ELF-1 (cell line): ENCODE measurements at regions not wholly inside any gene's neighbourhood (a gene's known extent, or its start where the extent isn't known, plus 50 kb on each side); places are given as distances from the start of the nearest gene placed in this dataset.

Experiments used
- DNase-seq: peaks from one replicate; pipeline ENCODE4 v3.0.0-alpha.2; 2016; ENCODE audit warnings: low read depth, low spot score

DNA sequence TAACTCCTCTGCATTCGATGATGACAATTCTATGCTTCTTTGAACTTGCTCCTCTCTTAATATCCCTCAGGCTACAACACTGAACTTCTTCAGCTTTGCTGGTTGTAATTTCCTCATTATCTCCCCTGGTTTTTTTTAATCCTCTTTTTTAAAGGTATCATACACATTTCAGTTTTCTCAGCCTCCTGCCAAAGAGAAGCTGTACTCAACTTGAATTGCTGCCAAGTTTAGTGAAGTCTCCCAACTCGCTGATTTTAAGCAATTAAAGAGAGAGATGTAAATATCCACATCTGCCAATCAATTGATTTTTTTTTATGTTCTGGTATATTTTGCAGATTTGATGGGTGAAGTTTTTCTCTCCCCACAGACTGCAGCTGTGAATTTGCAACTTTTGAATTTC, 817.8 kb downstream of the GALC start:
- DNase-seq: no peak

DNA sequence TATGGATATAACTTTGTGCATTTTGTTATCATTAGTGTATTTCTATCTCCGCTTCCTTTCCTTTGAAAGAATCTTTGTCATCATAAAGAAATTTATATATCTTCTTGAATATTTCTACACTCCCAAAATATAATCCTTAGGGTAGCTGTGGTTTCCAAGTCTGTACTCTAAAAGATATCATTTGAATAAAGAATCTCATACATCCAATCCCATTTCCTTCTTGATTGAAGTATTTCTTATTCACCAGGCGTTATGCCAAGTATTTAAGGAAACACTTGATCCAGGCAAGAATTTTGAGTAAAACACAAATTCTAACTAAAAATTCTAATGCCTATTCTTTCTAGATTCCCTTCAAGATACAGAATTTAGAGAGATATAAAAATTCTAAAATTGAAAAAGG, 821.8 kb downstream of the GALC start:
- no peak for DNase-seq

DNA sequence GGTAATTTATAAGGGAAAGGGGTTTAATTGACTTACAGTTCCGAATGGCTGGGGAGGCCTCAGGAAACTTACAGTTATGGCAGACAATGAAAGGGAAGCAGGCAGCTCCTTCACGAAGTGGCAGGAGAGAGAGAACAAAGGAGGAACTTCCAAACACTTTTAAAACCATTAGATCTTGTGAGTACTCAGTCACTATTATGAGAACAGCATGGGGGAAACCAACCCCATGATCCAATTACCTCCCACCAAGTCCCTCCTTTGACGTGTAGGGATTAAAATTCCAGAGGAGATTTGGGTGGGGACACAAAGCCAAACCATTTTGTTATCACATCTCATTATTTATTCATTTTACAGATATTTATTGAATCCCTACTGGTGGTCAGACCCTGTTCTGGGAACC, 822.8 kb downstream of the GALC start:
- DNase-seq: peak; percentile 34

DNA sequence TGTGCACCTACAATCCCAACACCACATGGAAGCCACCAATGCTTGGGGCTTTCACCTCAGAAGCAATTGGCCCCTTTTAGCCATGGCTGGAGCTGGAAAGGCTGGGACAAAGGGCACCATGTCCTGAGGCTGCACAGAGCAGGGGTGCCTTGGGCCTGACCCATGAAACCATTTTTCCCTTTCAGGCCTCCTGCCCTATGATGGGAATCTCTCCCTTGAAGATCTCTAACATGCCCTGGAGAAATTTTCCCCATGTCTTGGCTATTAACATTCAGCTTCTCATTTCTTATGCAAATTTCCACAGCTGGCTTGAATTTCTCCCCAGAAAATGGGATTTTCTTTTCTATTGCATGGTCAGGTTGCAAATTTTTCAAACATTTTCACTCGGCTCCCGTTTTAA, 823.6 kb downstream of the GALC start:
- no peak for DNase-seq

DNA sequence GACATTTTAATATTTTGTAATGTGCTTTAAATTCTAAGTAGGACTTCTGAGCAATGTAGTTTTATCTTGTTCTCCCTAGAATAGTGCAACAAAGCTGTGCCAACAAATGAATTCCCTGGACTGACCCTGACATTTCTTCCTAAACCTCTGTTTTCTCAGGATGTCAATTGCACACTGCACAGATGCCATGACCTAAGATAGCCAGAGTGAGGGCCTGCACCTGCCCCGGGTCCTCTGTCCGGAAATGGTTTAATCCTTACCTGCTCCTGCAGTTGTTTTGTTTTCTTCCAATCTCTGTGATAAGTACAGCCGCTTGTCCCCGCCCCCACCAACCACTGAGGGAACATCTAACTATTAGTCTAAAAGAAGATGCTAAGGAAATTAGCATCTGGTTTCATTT, 831.5 kb downstream of the GALC start:
- DNase-seq: no peak

DNA sequence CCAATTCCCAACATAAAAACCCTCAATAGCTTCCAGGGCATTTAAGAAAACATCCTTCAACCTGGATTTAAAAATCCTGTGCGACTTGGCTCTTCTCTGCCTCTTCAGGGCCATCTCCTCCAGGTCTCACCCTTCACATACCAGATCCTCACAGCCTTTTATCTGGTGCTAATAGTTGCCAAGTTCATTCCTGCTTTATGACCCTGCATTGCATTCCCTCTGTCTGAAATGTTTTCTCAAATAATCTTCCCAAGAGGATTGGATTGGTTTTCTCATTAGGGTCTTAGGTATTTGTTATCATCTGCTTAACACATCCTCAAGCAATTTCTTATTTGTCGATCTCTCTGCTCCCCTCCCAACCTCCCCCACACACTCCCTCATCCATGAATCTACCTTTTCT, 832.0 kb downstream of the GALC start:
- no peak for DNase-seq

DNA sequence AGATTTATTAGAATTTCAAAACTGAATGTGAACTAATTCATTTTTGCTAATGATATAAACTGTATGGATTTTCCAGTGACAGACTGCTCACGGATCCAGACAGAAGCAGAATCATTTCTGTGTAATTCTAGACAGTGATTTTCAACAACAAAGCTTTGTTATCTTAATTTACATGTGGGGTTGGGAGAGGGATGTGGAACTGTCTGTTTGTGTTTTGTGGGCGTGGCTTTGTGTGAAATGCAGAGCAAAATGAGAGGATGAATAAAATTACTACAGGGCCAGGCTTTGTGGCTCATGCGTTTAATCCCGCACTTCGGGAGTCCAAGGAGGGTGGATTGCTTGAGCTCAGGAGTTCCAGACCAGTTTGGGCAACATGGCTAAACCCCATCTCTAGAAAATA, 834.7 kb downstream of the GALC start:
- DNase-seq: no peak

DNA sequence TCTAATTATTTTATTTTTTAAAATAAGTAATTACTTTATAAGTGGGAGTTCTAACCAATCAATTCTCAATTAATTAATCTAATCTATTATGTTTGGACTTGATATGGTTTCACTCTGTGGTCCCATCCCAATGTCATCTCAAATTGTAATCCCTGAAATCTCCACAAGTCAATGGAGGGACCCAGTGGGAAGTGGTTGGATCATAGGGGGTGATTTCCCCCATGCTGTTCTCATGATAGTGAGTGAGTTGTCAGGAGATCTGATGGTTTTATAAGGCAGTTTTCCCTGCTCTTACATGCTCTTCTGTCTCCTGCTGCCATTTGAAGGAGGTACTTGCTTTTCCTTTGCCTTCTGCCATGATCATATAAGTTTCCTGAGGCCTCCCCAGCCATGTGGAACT, 836.1 kb downstream of the GALC start:
- DNase-seq: no peak

DNA sequence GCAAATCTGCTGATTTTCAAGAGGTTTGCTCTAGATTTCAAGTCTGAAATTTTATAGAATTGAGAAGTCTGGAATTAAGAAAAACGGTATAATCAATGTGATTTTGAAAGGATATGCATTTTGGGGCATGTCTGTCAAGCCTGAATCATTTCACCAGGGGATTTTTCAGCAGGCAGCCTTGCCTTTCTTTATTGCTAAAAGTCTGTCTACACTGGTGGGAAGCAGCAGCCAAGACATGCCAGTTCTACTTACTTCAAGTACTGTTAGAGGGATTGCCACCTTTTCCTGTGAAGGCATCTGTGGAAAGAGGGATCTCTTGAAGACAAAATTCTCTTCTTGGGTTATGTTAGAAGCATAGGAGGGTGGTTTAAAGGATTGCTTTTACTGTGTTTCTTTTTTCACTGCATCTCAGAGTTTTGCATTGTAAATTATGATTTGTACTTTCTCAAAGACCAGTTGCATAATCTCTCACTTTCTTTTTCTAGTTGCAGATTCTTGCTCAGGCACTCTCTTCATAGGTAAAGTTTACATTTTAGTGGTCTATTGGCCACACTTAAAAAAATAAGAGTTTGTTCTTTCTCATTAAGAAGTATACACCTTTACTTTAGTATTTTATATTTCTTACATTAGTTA, 837.0 kb downstream of the GALC start:
- DNase-seq: no peak

DNA sequence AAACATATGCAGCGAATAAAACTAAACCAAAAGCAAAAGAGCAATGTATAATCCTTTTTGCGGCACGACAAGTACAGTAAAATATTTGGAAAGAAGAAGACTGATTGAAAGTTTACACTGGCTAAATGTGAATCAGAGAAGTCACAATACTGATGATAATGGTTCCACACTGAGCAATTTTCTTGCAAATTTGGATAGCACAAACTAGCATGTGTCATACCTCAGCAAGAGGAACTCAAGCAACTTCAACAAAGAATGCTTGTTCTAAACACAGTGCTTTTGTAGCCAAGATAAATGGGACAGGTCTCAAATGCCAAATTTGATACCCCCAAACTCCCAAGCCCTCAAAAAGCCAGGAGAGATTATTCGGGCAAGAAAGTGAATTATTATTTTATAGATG, 839.1 kb downstream of the GALC start:
- no peak for DNase-seq

DNA sequence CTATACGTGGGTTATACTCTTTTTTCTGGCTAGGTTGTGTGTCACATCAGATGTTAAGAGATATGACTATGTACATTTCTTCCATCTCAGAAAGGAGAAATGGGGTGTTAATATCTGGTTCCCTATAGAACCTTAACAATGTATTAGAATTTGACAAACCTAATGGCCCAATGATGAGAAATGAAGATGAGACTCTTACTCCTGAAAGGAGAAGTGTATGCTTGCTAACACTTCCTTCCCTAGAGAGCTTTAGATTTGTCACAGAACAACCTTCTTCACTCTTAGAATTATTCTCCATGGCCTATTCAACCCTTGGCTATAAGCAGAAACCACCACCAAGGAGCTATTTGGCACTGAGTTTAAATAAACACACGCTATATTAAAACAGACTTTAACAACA, 839.6 kb downstream of the GALC start:
- no peak for DNase-seq

DNA sequence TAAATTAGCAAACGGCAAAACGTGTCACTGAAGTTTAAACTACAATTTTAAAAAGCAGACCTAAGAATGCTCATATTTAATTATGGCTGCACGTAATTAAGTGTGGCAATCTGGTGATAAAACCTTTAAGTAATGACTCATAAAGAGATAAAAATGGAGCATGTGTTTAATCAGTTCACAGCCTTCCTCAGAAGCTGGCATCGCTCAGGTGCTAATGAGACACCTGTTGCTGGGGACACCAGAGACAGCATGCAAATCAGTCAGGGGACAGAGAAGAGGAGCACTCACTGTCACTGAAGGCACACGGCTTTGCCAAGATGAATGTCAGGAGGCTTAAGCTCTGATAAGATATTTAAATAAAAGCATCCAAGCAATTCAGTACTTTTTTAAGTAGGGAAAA, 840.3 kb downstream of the GALC start:
- no peak for DNase-seq

DNA sequence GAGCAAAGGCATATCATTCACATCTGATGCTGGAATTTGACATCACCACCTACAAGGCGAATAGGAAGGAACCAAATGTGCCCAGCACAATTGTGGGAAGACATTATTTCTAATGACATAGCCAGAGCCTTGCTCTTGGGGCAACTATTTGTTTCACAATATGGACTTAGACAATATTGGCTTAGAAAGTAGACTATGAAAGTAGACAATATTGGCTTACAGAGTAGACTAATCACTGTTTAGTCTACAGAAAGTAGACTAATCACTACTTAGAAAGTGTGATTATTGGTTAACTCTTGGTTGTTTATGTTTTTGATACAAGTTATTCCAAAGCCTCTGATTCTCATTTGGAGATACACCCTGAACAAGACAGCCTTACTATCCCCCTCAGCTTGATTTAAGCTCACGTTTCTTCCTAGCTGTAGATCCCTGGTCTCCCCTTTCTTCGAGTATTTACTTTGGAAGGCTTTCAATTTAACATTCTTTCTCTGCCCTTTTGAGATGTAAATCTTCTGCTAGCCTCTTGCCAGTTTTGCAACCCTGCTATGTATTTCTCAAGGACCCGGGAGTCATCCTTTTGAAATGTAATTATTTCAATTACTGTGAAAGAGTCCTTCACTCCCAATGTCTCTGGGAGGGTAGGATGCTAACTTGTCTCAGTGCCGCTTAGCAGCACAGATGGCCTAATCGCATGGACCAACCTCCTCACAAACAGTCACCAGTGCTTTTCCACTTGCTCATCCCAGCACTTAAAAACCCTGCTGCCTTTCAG, 843.2 kb downstream of the GALC start:
- DNase-seq: peak; percentile 74

DNA sequence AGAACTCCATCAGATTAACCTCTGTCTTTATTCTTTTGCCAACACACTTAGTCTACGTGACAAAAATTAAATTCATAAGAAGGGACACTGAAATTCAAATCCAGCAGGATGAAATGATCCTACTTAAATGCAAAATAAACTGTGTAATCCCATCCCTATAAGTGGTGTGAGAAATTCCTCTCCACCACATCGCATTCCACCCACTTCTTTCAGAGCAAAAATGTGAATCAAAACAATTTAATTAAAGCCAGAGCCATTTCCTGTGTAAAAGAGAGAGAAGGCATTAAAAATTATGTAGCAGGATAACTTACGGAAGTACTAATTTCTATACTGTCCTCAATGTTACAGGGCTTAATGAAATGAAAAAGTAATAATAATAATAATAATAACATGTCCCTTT, 844.3 kb downstream of the GALC start:
- no peak for DNase-seq

DNA sequence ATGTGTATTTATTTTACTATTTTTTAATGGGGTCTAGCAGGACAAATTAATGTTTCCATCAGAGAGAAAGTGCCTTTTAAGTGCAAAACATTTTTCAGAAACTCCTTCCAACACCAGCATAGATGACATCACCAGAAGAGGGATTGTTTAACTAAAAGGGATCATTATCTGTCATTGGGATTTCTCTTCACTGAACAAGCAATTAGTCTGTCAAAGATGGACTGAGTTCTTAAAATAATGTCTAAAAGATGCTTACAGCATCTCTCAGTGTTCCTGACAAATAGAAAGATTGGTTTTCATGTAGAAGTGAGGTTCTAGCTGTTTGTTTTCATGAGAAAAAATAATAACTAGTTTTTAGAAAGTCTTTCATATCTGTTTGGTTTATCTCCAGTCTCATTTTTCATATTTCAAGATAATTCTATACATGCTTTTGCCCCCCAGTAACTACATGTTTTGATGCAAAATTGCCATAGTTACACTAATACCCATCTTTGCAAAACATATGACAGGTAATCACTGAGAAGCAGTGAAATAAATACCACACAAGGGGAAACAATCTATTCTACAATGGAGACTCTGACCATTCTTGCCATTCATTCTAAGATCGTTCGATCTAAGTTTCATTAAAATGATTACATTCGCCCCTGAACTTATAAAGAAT, 850.3 kb downstream of the GALC start:
- DNase-seq: no peak

DNA sequence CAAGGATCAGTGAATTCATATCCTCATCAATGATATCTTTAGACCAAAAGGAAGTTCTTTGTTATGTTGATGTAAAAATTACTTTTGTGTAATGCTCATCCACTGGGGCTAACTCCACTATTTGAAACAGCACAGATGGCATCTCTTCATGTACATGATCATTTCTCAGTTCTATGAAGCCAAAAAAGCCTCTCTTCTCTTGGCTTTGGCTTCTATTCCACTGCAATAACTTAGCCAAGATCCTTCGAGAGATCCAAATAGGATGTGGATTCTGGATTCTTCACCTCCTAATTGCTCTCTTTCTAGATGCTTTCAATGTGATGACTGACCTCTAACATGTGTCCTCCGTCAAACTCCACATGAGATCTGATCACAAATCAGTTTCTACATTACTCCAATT, 851.2 kb downstream of the GALC start:
- no peak for DNase-seq

DNA sequence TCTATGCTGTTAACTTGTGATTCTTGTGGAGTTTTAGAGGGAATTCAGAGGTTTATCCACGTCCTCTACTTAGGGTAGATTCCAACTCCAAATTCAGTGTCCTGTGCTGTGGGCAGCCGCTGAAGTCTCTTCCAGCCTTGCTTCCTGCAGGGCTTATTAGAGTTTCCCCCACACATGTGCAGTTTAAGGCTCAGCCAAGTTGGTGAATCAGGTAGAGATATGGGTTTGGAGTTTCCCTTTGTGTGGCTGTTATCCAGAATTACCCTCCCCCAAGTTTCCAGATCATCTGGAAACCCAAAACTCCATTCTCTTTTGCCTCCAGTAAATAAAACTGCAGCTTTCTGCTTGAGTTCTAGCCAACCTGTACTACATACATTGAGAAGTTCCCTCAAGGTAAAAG, 853.7 kb downstream of the GALC start:
- DNase-seq: no peak

DNA sequence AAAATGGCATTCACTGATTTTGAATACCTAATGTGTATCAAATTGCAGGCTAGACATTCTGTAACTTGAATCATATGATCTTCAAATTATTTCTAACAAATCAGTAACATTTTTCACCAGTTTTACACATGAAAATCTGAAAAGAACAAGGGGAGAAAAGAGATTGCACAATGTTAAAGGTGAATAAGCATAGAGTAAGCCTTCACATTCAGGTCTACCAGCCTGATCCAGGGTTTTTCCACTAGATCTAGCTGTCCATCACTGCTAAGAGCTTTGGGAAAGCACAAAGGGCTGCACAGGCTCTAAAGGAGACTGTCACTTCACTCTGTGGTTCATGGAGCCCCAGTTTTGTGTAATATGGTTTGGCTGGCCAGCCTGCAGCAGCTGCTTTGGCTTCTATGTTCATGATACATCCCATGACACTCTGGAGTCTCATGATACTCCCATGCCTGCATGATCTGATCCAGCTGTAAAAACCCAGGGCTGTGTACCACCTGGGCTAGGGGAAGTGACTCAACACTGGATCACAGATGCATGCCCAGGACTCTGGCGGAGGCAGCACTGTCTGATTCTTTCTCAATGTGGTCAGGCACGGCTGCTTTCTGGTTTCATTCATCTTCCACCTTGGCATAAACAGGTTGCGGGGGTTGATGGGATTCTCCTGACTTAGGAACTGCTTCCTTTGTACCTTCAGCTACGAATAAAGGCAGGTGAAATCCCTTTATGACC, 859.7 kb downstream of the GALC start:
- no peak for DNase-seq

DNA sequence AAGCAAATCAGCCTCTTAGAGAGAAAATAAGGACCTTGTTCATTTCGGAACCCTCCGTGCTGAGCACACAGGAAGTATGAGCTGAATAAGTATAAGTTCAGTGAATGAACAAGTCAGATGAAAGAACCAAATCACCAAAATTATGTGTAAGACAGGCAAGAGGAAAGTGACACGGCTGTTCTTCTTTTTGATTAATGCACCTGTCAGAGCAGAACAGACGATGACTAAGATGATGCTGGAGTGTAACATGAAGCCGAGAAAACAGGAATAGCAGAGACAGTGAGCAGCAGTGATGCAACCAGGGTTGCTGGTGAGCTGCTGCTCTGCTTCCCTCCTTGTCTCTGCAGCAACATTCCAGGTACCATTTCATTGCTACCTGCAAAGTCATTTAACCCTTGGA, 861.1 kb downstream of the GALC start:
- peak; percentile 15 for DNase-seq

DNA sequence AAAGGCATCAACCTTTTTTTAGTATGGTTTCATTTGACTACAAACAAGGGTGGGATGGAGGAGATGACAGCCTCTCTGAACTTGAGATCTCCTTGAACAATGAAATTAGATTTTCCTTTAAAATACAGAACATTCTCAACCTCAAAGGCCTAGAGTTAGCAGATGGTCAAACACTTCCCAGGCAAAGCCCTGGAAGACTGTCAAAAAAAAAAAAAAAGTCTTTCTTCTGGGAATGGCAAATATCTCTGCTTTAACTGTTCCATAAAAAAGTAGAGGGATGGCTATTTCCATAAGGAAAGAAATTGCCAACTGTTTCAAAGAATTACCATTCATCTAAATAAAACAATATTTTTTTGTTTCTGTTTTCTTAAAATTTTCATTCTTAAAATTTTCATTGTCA, 870.8 kb downstream of the GALC start:
- no peak for DNase-seq

DNA sequence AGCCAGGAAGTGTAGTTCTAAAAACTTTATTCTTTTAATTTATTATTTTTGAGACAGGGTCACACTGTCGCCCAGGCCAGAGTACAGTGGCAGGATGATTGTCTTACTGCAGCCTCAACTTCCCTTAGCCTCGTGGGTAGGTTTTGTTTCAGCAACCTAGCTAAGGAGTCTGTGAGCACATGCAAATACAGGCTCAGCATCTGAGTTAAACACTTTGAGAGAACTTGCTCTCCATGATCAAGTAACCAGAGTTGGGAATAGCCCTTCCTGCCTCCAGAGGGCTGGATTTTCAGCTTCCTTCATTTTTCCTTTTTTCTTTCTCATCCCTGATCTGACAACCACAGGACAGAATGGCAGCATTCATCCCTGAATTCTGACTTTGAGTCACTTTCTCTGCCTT, 871.3 kb downstream of the GALC start:
- DNase-seq: no peak

DNA sequence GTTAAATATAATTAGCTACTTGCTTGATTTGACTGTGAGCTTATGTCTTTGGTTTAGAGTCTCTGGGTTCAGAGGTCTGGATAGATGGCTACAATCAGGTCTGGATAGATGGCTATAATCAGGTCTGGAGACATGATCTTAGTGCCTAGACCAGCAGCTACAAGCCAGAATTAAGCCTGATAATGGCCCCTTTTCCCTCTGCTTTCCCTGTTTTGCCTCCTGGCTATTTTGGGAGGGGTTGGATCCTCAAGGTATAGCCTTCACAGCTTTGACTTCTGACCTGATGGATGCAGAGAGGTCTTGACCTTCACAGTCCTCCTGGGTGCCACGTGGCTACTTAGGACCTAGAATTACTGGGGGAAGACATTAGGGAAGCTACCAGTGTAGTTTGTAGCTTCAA, 877.7 kb downstream of the GALC start:
- DNase-seq: peak; percentile 20

DNA sequence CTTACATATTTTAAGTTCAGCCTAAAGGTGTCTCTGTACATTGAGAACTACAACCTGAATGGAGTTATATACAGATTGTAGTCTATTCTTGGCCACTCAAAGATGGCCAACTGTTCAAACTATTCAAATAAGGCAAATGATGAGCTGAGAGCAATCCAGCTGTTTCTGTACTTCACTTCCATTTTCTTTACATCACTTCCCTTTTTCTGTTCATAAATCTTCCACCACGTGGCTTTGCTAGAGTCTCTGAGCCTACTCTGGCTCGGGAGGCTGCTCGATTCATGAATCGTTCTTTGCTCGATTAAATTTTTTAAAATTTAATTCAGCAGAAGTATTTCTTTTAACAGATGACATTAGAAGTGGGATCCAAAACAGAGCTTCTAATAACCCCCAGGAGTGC, 879.7 kb downstream of the GALC start:
- DNase-seq: no peak
